Endothelial cell (in vitro differentiated cells): ENCODE measurements at regions not wholly inside any gene's neighbourhood (a gene's known extent, or its start where the extent isn't known, plus 50 kb on each side); places are given as distances from the start of the nearest gene placed in this dataset.

Source experiments
- DNase-seq: peaks from one replicate; pipeline ENCODE4 v3.0.0; 2021; ENCODE audit warnings: low spot score
- H3K27ac Mint-ChIP-seq: one replicate; pipeline ENCODE4 v1.8.0; 2021; ENCODE audit warnings: mixed read lengths, inconsistent platforms; ENCODE audit not compliant: unreplicated experiment
- H3K27me3 Mint-ChIP-seq: one replicate; pipeline ENCODE4 v1.8.0; 2021; ENCODE audit warnings: mild to moderate bottlenecking, moderate library complexity, mixed read lengths, inconsistent platforms; ENCODE audit not compliant: unreplicated experiment
- H3K36me3 Mint-ChIP-seq: one replicate; pipeline ENCODE4 v1.8.0; 2021; ENCODE audit warnings: mild to moderate bottlenecking, low read depth, mixed read lengths, inconsistent platforms; ENCODE audit not compliant: unreplicated experiment
- H3K4me1 Mint-ChIP-seq: one replicate; pipeline ENCODE4 v1.8.0; 2021; ENCODE audit warnings: mild to moderate bottlenecking, mixed read lengths, inconsistent platforms; ENCODE audit not compliant: unreplicated experiment
- H3K4me3 Mint-ChIP-seq: one replicate; pipeline ENCODE4 v1.8.0; 2021; ENCODE audit warnings: mild to moderate bottlenecking, mixed read lengths, inconsistent platforms; ENCODE audit not compliant: unreplicated experiment
- H3K9me3 Mint-ChIP-seq: one replicate; pipeline ENCODE4 v1.8.0; 2021; ENCODE audit warnings: mixed read lengths, inconsistent platforms; ENCODE audit not compliant: unreplicated experiment
- TF ChIP-seq, protein P1 (sequence below): fragments of 200-600 bp; sonication (generic); IDR thresholded peaks from one replicate; pipeline ENCODE4 v1.5.0; 2021; ENCODE audit warnings: antibody characterized with exemption; ENCODE audit not compliant: unreplicated experiment

DNA sequence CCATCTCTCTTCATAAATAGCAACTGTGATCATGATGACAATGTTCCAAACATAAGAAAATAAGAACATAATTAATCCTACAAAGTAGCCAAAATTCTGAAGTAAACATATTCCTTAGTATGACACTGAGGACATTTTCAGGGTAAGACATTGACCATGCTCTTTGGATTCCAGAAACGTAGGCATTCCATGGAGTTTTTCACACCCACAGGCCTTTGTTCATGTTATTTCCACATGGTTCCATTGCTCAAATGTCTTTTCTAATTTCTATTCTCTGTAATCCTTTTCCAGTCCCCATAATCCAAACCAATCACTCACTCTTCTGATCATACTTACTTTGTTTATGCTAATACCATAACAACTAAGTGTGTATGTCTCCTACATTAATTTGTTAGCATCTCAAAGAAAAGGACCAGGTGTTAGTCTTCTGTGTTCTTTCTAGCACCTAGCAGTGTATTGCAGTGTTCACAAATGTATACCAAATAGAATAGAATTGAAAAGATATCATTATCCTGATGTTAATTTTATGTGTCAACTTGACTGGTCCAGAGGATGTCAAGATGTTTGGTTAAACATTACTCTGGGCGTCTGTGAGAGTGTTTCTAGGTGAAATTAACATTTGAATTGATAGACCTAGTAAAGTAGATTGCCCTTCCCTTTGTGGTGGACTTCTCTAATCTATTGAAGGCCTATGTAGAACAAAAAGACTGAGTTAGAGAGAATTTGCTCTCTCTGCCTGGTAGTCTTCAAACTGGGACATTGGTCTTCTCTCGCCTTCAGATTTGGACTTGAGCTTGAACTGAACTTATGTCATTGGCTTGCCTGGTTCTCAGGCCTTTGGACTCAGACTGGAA is 516.6 kb downstream of the PTPRC start:
- Mint-ChIP-seq H3K4me3 (no peak overlapping the region), H3K27ac (no peak overlapping the region), H3K4me1 (no peaks in the 10 kb centered on the region), H3K9me3 (no peaks in the 10 kb centered on the region), H3K27me3 (no peaks in the 10 kb centered on the region), H3K36me3 (no peaks in the 10 kb centered on the region)
- TF ChIP-seq, protein P1, sequence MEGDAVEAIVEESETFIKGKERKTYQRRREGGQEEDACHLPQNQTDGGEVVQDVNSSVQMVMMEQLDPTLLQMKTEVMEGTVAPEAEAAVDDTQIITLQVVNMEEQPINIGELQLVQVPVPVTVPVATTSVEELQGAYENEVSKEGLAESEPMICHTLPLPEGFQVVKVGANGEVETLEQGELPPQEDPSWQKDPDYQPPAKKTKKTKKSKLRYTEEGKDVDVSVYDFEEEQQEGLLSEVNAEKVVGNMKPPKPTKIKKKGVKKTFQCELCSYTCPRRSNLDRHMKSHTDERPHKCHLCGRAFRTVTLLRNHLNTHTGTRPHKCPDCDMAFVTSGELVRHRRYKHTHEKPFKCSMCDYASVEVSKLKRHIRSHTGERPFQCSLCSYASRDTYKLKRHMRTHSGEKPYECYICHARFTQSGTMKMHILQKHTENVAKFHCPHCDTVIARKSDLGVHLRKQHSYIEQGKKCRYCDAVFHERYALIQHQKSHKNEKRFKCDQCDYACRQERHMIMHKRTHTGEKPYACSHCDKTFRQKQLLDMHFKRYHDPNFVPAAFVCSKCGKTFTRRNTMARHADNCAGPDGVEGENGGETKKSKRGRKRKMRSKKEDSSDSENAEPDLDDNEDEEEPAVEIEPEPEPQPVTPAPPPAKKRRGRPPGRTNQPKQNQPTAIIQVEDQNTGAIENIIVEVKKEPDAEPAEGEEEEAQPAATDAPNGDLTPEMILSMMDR: no peak
- no peak for DNase-seq

DNA sequence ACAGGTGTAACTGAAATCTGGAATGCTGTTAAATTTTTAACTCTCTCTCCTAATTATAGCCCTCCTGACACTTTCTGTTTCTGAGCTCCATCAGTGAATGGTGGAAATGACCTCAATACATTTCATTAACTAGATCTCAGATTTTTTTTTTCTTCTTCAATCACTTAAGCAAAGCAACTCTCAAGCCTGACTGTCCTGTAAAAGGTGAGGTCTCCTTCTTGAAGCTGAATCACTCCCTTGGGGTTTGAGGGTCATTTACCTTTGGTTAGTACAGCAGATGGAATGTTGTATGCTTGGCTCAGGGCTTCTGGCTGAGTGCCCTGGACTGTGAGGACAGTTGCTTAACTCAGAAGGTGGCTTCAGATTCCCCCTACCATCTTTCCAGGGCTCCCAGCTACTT is 518.7 kb downstream of the PTPRC start:
- no peaks in the 10 kb centered on the region for H3K27me3 Mint-ChIP-seq
- H3K4me1 Mint-ChIP-seq: no peaks in the 10 kb centered on the region
- TF ChIP-seq, protein P1: no peak
- H3K4me3 Mint-ChIP-seq: no peak overlapping the region
- no peak for DNase-seq
- no peak overlapping the region for H3K27ac Mint-ChIP-seq
- no peaks in the 10 kb centered on the region for H3K36me3 Mint-ChIP-seq
- H3K9me3 Mint-ChIP-seq: no peaks in the 10 kb centered on the region

DNA sequence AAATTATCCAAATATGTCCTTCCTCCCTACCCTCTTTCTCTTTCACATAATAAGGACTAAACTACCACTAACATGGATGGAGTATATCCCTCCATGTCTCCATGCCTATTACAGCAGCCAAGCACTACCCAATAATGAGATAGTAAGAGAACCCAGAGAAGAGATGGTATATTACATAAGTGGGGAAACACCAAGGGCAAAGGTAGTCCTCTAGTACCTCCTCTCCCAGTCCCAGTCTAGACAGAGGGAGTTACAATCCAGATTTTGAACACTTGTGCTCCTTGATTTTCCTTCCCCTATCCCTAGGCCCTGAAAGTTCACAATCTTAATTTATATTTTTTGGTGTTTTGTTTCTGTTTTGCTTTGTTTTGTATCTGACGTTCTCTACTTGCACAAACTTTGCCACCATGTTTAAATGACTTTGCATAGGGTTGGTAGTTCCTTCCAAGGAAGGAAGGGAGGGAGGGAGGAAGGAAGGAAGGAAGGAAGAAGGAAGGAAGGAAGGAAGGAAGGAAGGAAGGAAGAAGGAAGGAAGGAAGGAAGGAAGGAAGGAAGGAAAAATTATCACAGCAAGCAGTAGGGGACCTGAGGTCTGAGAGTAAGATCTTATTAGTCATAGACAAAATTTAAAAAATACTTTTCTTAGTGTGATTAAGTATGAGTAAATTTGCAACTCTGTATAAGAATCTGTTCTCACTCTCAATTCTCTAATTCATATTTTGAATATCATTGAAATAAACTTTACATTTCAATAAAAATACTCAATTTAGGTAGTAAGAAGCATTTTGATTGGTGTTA is 521.9 kb downstream of the PTPRC start:
- no peaks in the 10 kb centered on the region for H3K27me3 Mint-ChIP-seq

DNA sequence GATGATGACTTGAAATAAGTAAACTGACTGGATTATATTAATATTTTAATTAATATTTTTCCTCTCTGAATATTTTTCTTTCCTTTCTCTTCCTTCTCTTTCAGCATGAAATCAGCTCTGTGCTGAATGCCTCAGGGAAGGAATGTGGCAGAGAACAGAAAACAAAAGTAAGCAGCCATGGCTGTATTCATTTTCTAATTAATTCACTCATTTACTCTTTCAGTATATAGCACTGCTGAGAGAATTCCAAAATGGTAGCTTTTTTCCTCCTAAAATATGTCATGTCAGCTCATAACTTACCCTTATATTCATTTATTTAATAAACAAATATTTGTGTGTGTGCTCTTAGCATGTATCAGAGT is 522.5 kb downstream of the PTPRC start:
- no peak overlapping the region for H3K27ac Mint-ChIP-seq

More for the DNA sequence above, 521.9 kb downstream of the PTPRC start:
- H3K9me3 Mint-ChIP-seq: no peaks in the 10 kb centered on the region
- no peak for DNase-seq
- H3K4me1 Mint-ChIP-seq: no peaks in the 10 kb centered on the region
- TF ChIP-seq, protein P1: no peak
- H3K4me3 Mint-ChIP-seq: no peak overlapping the region
- H3K36me3 Mint-ChIP-seq: no peaks in the 10 kb centered on the region
- no peak overlapping the region for H3K27ac Mint-ChIP-seq

More for the DNA sequence above, 522.5 kb downstream of the PTPRC start:
- H3K9me3 Mint-ChIP-seq: no peaks in the 10 kb centered on the region
- H3K36me3 Mint-ChIP-seq: no peaks in the 10 kb centered on the region
- H3K4me1 Mint-ChIP-seq: no peaks in the 10 kb centered on the region
- no peak overlapping the region for H3K4me3 Mint-ChIP-seq
- DNase-seq: no peak
- no peaks in the 10 kb centered on the region for H3K27me3 Mint-ChIP-seq
- TF ChIP-seq, protein P1: no peak
